C4-2B (cell line): ENCODE measurements at regions not wholly inside any gene's neighbourhood (a gene's known extent, or its start where the extent isn't known, plus 50 kb on each side); places are given as distances from the start of the nearest gene placed in this dataset.

Source experiments
- ZFX ChIP-seq: fragments of 450-650 bp; IDR thresholded peaks from 2 replicates; pipeline ENCODE4 v1.6.1; 2017
- TF ChIP-seq, protein P1 (sequence below): fragments of 450-650 bp; conservative IDR thresholded peaks from 2 replicates; pipeline ENCODE4 v1.5.1; 2017; ENCODE audit warnings: mild to moderate bottlenecking

DNA sequence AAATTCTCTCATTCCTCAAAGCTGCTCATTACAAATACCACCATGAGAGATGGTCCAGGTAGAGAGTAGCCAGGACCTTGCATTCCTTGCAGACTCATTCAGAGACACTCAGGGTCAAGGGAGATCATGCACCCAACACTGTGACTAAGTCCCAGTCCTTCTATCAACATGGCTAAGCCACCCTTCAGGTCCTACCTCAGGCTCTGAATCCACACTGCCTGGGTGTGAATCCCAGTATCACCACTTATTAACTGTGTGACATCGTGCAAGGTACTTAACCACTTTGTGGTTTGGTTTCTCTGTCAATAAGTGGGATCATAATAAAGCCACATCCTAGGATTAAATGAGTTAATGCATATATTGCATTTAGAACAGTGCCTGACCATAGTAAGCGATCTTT is 124.1 kb upstream of the NEIL3 start:
- TF ChIP-seq, protein P1, sequence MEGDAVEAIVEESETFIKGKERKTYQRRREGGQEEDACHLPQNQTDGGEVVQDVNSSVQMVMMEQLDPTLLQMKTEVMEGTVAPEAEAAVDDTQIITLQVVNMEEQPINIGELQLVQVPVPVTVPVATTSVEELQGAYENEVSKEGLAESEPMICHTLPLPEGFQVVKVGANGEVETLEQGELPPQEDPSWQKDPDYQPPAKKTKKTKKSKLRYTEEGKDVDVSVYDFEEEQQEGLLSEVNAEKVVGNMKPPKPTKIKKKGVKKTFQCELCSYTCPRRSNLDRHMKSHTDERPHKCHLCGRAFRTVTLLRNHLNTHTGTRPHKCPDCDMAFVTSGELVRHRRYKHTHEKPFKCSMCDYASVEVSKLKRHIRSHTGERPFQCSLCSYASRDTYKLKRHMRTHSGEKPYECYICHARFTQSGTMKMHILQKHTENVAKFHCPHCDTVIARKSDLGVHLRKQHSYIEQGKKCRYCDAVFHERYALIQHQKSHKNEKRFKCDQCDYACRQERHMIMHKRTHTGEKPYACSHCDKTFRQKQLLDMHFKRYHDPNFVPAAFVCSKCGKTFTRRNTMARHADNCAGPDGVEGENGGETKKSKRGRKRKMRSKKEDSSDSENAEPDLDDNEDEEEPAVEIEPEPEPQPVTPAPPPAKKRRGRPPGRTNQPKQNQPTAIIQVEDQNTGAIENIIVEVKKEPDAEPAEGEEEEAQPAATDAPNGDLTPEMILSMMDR, result no peak
- no peak for TF ChIP-seq ZFX
